ENCODE measurements at regions not wholly inside any gene's neighbourhood (a gene's known extent, or its start where the extent isn't known, plus 50 kb on each side); places are given as distances from the start of the nearest gene placed in this dataset.
A peak's percentile ranks its signal among the peaks of the same experiment; 100 is the strongest.

GRCh38 chr4:133969202-133969848, 232.3 kb downstream of the PABPC4L start:
- DNase-seq (ENCODE audit: low spot score in 2 of 2, unreplicated experiment in 2 of 2) = no peak

GRCh38 chr4:133968174-133968573, 233.4 kb downstream of the PABPC4L start:
- Mint-ChIP-seq H3K9me3 (peaks cover 40% of the 10 kb centered on the region), H3K4me3 (no peak overlapping the region), H3K4me1 (peaks cover 6% of the 10 kb centered on the region), H3K27ac (no peak overlapping the region), H3K36me3 (peaks cover 19% of the 10 kb centered on the region), H3K27me3 (ENCODE audit: low read depth) (no peaks in the 10 kb centered on the region)
- no peak for TF ChIP-seq CTCF (IDR thresholded peaks at IDR 0.05; ENCODE audit: unreplicated experiment)
- DNase-seq (ENCODE audit: low spot score in 2 of 2, unreplicated experiment in 2 of 2) = no peak

More at GRCh38 chr4:133969202-133969848, 232.3 kb downstream of the PABPC4L start:
- Mint-ChIP-seq H3K9me3 (peaks cover 34% of the 10 kb centered on the region), H3K27ac (peak overlapping the region; percentile 2), H3K4me1 (peaks cover 6% of the 10 kb centered on the region), H3K4me3 (no peak overlapping the region), H3K27me3 (ENCODE audit: low read depth) (no peaks in the 10 kb centered on the region), H3K36me3 (peaks cover 18% of the 10 kb centered on the region)
- no peak for TF ChIP-seq CTCF (IDR thresholded peaks at IDR 0.05; ENCODE audit: unreplicated experiment)

- Mint-ChIP-seq H3K9me3 (peaks cover 58% of the 10 kb centered on the region), H3K4me3 (no peak overlapping the region), H3K27ac (no peak overlapping the region), H3K36me3 (peaks cover 26% of the 10 kb centered on the region), H3K27me3 (ENCODE audit: low read depth) (no peaks in the 10 kb centered on the region), H3K4me1 (no peaks in the 10 kb centered on the region)
- no peak for TF ChIP-seq CTCF (IDR thresholded peaks at IDR 0.05; ENCODE audit: unreplicated experiment)
- no peak for DNase-seq (ENCODE audit: low spot score in 2 of 2, unreplicated experiment in 2 of 2)
Observed at GRCh38 chr4:133960975-133961374, 240.6 kb downstream of the PABPC4L start.

- no peak for TF ChIP-seq CTCF (IDR thresholded peaks at IDR 0.05; ENCODE audit: unreplicated experiment)
- H3K27ac Mint-ChIP-seq = peak overlapping the region; percentile 2
Observed at GRCh38 chr4:133943081-133943480, 258.5 kb downstream of the PABPC4L start.

GRCh38 chr4:133938061-133938460, 263.5 kb downstream of the PABPC4L start:
- Mint-ChIP-seq H3K27me3 (ENCODE audit: low read depth) (no peaks in the 10 kb centered on the region), H3K4me1 (peaks cover 6% of the 10 kb centered on the region), H3K27ac (no peak overlapping the region), H3K4me3 (no peak overlapping the region), H3K36me3 (no peaks in the 10 kb centered on the region), H3K9me3 (peaks cover 10% of the 10 kb centered on the region)
- TF ChIP-seq CTCF (IDR thresholded peaks at IDR 0.05; ENCODE audit: unreplicated experiment) = no peak
- DNase-seq (ENCODE audit: low spot score in 2 of 2, unreplicated experiment in 2 of 2) = no peak

More at GRCh38 chr4:133943081-133943480, 258.5 kb downstream of the PABPC4L start:
- no peak overlapping the region for H3K4me3 Mint-ChIP-seq
- no peak for DNase-seq (ENCODE audit: low spot score in 2 of 2, unreplicated experiment in 2 of 2)
- no peaks in the 10 kb centered on the region for H3K27me3 Mint-ChIP-seq (ENCODE audit: low read depth)
- peaks cover 9% of the 10 kb centered on the region for H3K4me1 Mint-ChIP-seq
- peaks cover 13% of the 10 kb centered on the region for H3K9me3 Mint-ChIP-seq
- no peaks in the 10 kb centered on the region for H3K36me3 Mint-ChIP-seq

Measured in mesothelial cell of epicardium (in vitro differentiated cells).